GM03348 (cell line): ENCODE measurements at regions not wholly inside any gene's neighbourhood (a gene's known extent, or its start where the extent isn't known, plus 50 kb on each side); places are given as distances from the start of the nearest gene placed in this dataset.

ENCODE experiments used
- DNase-seq: peaks from one replicate; pipeline ENCODE4 v3.0.0; 2012; ENCODE audit warnings: low spot score

DNA sequence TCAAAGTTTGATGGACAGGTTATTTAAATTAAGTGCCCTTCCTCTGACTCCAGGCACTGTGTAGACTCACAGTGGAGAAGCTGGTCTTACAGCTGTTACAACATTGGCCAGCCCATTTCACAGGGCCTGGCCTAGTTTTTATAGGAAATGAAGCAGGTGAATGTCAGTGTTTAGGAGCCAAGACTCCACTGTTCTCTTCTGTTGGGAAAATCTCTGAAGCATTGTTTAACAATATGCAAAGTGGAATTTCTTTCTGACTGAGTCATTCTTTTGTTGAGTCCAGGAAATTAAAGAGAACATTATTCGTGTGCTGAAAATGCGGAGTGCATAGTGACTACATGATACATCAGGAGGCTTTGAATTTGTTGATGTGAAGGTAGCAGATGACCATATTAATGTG lies 64.7 kb downstream of the ARRDC4 start:
- peak; percentile 54 for DNase-seq

DNA sequence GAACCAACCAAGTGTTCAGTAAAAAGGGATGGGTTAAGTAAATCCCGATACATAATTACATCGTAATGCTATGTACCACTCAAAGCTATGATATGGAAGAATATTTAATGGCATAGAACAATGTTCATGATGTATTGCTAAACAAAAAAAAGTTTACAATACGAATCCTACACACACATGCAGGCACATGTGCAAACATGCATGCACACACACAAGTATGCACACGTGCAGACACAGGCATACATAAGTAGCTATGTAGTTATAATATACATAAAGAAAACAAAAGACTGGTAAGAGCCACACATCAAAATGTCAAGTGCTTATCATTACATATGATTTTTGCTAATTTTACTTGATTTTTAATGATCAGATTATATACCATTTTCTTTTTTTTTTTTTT lies 74.2 kb downstream of the ARRDC4 start:
- DNase-seq = no peak

DNA sequence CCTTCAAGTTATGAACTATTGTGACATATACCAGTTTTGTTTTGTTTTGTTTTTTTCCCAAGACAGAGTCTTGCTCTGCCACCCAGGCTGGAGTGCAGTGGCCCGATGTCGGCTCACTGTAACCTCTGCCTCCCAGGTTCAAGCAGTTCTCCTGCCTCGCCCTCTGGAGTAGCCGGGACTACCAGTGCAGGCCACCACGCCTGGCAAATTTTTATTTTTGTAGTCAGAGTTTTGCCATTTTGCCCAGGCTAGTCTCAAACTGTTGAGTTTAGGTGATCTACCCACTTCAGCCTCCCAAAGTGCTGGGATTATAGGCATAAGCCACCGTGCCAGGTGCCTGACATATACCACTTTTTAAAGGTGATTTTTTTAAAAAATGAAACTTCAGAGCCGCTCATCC lies 74.6 kb downstream of the ARRDC4 start:
- no peak for DNase-seq

DNA sequence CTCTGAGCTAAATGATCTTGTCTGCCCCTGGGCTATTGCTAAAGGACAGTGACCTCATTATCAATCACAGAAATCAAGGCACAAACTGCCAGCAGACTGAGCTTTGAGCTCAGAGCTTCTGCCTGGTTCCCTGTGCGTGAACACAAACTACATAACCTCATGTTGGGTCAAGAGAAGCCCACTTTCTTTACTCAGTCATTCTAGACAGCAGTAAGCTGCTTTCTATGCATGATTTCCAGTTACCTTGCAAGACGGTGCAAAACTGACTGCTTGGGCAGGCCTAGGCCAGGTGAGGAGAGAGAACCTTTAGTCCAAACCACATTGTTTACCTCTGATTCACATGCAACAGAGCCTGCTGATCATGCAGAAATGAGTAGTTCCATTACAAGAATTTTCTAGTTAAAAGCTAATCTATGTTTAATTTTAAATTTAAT lies 75.1 kb downstream of the ARRDC4 start:
- no peak for DNase-seq

DNA sequence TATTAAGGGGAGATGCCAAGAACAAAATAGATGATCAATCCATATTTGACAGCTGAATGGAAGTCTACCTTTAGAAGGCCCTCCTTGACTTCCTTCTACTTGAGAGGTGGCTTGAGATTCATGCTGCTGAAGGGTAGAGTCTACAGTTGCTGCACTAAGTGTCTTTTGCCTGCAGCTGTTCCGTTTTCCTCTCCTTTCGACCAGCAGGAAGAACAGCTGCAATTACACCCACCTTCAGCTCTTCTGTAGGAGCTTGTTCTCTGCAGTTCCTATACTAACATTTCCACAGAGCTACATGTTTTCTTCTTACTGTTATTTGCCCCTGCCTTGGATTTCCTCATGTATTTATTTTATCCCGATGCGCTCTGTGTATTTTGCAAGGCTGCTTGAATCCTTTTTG lies 79.1 kb downstream of the ARRDC4 start:
- DNase-seq = no peak

DNA sequence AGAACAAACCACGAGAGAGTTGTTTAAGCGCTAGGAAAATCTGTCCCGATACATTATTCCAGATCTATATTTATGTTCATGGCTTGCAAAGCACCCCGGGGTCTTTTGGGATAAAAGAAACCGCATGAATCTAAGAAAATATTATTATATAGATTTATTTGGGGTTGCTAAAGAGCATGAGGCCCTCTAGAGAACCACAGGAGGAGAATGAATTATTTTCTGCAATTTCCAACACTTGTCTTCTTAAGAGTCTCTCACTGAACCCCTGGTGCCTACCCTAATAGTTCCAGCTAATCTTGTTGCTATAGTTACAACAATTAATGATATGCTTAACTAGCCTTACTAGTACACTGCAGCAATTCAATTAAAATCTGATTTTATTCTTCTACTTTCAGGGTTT lies 79.6 kb downstream of the ARRDC4 start:
- no peak for DNase-seq

DNA sequence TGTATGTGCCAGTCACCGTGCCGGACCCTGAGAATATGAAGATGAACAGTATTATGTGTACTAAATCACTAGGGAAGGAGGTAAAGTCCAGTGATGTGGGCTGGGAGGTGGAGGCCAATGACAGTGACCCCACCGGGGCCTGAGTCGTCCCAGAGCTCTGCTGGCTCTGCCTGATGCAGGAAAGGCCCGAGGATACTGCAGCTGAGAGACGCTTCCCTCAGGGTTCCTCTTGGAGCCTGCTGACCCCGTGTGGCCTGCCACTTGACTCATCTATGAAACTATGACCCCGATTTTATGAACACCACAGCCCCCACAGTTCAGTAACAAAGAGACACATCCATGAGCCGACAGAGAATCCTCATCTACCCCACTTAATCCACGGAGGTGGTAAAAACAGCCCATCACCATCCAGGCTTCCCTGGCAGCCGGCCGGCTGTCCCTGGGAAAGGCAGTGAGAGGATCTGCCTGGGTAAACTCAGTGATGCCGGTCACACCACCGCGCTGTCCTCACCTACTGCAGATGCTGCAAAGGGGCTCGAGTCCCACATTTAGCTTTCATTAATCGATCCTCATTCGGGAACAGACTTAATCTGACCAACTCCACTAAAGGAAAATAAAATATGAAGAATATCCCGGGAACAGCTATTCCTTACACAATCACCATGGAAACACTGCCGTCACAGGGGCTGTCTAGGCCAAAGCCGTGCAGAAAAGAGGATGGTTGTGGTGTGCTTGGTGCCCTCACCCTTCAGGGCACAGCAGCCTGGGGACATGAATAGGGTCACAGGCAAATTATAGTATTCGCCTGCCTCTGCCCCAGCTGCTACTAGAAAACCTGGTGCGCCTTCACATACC lies 82.9 kb downstream of the ARRDC4 start:
- DNase-seq = no peak

DNA sequence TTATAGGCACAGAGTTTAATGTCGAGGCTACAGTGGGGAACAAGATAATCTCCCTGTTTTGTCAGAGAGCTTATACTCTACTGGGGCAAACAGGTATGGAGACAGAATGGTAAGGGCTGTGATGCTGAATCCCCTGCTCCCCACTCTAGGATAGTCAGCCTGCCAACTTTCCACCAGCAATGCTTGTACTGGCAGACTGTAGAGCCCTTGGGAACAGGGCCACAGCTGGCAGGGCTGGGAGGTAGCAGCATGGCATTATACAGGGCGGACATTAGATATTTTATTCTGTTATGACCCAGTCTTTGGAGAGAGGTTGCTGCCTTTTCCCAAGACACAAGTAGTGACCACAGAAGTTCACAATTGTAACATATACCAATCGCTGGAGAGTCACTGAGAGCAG lies 91.2 kb downstream of the ARRDC4 start:
- no peak for DNase-seq

DNA sequence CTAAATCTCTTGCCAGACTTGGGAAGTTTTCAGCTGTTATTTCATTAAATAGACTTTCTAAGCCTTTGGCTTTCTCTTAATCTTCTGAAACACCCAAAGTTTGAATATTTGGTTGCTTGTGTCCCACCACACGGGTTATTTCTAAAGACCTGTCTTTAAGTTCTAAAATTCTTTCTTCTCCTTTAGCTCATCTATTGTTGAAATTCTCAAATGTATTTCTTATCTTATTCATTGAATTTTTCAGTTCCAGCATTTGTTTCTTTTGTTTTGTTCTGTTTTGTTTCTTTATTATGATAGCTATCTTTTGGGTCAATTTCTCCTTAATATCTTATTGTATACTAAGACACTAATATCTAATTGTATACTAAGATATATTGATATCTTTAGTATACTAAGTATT lies 97.0 kb downstream of the ARRDC4 start:
- DNase-seq = no peak

DNA sequence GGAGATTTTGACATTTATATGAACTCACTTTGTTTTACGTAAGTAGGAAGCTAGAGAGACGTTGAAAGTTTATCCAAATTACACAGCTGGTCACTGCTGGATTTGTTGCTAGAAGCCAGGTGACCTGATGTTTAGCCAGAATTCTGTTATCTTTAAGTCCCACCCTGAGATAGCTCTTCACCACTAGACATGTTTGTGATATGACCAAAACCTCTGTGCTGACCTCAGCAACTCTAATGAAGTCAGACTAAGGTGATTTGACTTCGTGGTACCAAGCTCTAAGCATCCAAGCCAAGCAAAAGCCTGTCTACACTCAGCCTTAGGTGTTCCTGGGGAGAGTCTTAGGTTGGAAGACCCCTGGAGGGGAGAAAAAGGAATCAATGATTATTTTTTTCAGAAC lies 102.4 kb downstream of the ARRDC4 start:
- DNase-seq = no peak

DNA sequence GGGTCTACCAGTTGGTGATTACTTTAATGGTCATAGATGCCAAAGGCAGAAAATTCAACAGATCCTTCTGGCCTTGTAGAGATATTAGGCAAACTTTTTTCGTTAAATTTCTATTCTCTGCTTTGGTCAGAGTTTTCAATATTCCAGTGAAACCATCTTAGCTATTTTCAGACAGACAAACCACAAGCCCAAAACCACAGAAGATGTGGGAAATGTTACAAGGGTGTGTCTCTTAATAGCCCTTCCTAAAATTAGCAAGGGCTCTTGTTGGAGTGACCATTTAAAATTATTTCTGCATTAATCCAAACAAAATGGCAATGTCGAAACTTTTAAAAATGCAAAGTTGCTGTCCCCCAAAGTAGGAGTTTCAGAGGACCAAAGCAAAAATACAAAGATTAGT lies 102.8 kb downstream of the ARRDC4 start:
- peak; percentile 54 for DNase-seq

DNA sequence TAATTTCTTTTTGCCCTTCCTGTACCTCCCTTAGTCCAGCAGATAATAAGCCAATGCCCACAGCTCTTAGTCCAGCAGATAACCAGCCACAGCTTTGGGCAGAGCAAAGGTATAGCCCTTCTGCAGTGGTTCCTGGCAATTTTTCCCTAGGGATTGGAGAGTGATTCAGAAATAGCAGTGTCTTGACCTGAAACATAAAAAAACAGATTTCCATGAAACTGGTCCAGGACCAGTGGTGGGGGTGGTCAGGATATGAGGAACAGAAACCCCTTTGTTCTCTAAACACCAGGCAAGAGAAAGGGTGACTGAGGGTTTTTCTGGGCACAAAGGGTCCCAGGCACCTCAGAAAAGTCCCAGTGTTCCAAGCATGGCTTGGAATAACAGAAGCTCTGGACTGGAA lies 103.4 kb downstream of the ARRDC4 start:
- no peak for DNase-seq

DNA sequence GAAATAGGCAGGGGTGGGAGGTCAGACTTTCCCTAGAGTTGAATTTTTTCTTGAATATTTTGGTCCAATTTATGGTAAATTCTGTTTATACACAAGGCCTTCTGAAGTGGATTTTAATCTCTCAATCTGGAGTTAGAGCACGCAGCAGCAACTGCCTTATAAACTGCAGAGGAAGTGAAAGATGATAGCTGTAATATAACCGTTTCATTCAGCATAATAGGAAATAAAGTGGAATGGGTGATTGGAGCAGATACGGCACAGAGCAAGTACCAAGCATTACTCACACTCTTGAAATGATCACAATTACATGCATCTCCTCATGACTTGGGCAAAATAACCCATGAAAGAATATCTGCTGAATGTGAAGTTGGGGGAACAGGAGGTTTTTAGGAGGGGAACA lies 106.8 kb downstream of the ARRDC4 start:
- DNase-seq = peak; percentile 63

DNA sequence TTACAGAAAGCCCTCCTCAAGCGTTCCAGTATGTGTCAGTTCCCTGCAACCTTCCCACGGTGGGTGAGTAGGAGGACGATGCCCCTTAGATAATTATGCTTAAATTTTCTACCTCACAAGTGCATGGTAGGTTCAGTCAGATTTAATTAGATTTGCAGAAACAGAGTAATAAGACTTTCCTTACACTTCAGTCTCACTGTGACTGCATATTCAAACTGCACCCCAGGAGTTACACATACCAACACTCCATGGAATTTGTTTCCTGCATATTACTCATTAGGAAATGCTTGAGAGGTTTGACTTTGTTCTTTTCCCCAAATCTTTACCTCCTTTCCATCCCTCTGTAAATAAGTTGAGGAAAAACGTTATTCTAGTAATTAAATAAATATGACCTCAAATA lies 108.8 kb downstream of the ARRDC4 start:
- no peak for DNase-seq

DNA sequence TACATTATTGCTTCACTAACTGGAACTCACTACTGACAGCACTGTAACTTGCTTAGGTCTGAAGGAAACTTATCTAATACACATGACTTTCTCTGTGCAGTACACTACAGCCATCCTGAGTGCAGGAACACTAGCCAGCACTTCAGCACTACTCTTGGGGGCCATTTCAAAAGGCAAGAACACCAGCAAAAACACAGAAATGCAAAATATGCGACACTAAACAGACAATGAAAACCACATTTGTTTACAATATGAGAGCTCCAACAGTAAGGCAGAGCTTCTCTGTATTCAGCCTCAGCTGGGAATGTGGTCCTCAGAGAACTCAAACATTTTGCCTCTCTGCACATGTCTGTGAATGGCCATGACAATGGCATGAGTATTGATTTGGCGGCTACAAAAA lies 109.6 kb downstream of the ARRDC4 start:
- DNase-seq = no peak

DNA sequence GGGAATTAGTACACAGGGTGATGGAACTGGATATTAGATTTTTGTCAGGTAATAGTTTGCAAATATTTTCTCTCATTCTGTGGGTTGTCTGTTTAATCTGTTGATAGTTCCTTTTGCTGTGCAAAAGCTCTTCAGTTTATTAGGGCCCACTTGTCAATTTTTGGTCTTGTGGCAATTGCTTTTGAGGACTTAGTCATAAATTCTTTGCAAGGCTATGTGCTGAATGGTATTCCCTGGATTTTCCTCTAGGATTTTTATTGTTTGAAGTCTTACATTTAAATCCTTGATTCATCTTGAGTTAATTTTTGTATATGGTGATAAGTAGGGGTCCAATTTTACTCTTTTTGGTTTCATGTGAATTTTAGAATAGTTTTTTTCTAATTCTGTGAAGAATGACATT lies 111.3 kb downstream of the ARRDC4 start:
- DNase-seq = no peak

DNA sequence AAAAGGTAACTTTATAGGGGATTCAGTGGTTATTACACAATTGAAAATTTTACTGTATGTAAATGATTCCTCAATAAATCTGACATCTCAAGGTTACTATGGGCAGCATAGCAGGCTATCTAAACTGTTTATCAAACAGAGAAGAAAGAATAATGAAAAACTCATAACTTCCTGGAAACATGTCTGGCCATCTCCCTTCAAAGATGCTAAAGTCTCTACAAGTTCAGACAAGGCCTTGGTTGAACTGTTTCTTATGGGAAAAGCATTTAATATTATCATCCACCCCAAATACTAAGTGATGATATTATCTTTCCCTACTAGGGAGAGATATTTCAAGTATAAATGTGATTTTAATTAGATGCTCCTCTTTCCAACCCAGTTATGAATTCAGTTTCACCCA lies 114.9 kb downstream of the ARRDC4 start:
- DNase-seq = no peak

DNA sequence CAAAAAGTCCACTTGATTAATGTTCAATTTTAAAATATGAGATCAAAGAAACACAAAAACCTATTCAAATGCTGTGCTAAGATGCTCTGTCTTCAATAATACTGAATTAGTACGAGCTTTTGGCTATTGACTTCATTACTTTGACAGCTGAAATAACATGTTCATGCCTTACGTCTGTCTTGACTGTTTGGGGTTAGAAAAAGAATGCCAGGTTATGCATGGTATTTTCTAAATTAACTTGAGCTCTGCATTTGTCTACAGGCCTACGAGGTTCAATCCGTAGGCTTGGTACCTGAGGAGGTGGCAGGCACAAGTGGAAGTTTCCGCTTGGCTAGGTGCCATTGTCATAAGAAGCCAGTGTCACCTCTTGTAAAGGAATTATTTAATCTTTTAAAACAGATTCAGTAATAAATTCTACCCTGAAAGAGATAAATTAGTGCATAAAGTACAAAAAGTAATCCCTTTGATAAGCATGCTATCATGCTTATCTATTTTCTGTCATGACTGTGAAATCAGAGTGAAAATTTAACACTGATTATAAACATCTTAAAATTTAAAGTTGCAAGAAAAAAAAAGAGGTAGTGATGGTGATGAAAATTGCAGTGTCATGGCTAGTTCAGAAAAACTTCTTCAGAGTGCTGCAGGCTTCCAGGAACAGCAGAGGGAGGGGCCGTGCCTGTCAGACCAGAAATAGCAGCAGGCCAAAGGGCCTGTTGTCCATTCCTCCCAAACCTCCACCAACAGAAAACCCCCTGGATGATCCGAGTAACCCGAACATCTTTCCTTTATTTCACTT lies 115.7 kb downstream of the ARRDC4 start:
- DNase-seq = peak; percentile 65

DNA sequence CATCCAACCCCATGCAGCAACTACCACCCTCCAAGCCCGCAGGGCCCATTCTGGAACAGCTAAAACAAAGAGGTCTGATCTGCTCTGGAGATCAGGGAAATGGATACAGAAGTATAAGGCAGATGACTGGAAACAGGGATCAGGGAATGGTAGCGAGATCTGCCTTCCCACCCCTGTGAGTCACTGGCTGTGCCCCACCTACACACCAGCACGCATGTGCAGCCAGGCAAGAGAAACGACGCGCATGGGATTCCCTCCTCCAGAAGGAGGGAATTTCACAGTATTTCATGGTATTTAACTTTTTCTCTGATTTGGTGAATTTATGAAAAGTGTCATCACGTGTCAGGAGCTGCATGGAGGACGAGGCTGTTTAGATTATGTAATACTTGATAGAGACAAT lies 116.7 kb downstream of the ARRDC4 start:
- DNase-seq = peak; percentile 61

DNA sequence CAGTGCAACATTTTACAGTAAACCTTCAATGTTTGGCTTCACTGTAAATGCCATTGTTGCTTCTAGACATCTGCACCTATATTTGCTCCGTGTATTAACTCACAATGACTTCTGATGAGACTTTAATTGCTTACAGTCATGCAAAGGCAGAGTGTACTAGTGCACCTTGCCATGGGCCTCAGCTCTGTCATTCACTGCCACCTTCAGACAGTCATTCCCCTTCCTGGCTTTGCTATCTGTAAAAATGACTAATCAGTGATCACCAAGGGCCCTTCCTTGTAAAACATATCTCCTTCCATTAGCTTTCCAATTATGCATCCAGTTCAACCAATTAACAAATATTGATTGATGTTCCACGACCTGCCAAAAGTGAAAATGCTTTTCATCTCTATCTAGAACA lies 120.3 kb downstream of the ARRDC4 start:
- DNase-seq = no peak

DNA sequence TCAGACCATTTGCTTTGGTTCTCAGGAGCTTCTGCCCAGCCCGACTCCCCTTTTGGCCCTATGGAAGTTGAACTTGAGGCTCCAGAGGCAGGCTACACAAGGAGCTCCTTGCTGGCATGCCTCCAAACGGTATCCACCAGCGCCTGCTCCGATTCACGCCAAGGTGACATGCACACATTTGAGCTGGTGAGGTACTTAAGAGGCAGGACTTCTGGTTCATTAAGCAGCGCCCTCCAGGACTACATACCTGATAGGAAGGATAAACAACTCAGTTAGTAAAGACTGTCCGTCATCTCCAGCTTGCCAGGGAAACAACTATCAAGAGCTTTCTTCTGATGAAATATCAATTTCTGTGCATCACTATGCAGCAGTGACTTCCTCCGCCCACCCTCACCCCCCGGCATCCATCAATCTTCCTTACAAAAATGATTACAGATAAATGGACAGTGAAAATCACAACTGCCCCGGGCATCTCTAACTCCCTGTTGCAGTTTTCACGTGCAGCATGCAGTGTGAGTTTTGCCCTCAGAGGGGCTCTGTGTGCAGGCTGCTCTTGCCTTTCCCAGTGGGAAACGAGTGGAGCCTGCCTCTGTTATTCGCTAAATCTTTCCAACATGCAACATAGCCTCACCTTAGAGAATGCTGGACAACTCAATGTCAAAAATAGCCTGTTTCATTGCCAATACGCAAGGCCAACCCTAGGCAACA lies 122.9 kb downstream of the ARRDC4 start:
- no peak for DNase-seq

DNA sequence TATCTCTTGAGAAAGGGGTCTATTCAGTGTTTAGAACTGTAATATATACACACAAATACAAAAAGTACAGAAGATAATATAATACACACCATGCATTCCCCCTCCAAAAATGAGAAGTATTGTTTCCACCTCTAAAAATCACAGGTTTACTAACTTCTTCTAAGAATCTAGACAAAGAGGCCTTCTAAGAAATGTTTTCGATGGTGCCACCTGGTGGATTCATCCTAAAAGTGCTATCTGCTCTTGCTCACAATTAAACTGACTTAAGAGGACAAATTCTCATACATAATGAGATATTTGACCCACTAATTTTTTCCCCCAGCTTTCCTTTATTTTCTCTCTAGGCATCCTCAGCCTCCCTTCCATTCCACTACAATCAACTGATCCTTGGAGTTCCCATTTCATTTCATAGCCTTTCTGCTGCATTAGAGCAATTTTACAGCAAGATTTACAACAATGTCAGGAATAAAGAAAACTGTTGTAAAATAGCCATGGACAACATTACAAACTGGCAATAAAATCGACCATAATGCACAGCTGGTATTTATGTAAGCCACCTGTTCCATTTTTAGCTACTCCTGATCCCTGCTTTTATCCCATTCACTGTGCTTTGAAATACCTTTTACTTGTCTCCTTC lies 124.6 kb downstream of the ARRDC4 start:
- DNase-seq = peak; percentile 72
